ENCODE measurements at regions not wholly inside any gene's neighbourhood (a gene's known extent, or its start where the extent isn't known, plus 50 kb on each side); places are given as distances from the start of the nearest gene placed in this dataset.

DNA sequence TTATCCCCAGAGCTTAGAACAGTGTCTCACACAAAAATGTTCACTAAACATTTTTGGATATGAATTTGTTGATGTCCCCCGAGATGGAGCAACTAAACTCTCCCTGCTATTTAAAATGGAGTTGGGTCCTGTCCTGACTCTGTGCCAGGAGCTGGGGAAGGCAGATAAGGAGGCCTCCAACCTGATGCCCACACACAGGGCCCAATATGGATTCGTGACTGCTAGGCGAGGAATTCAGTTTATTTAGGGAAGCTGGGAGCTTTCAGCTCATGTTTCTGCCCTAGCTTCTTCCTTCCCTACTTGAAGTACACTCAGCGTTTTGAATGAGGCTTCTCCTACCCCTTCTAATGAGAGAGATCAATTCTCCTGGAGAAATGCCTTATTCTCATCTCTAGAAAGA, 373.0 kb upstream of the LARGE1 start:
- Histone ChIP-seq H3K79me2 (ENCODE audit: control insufficient read depth, insufficient read depth, low read length) (no peaks in the 10 kb centered on the region), H3K4me1 (ENCODE audit: control insufficient read depth in 2 of 2, insufficient read depth in 2 of 2, low read length in 2 of 2) (no peaks in the 10 kb centered on the region), H3K4me3 (ENCODE audit: control extremely low read depth in 1 of 5, extremely low read depth in 1 of 5, insufficient read depth in 1 of 5, low read depth in 2 of 5, low read length in 4 of 5) (no peak overlapping the region), H3K4me2 (replicated peaks; ENCODE audit: low read depth, low read length, poor library complexity, severe bottlenecking) (no peak overlapping the region), H2AFZ (ENCODE audit: insufficient read depth, low read depth, low read length, poor library complexity, severe bottlenecking) (no peak overlapping the region), H4K20me1 (ENCODE audit: control insufficient read depth, insufficient read depth, low read length, poor library complexity, severe bottlenecking) (no peaks in the 10 kb centered on the region), H3K27me3 (replicated peaks in 1 of 4; ENCODE audit: control extremely low read depth in 1 of 4, control insufficient read depth in 3 of 4, insufficient read depth in 4 of 4, low read length in 3 of 4) (no peaks in the 10 kb centered on the region), H3K9me3 (ENCODE audit: control extremely low read depth in 1 of 3, control insufficient read depth in 2 of 3, insufficient read depth in 1 of 3, low read length in 2 of 3) (no peaks in the 10 kb centered on the region), H3K27ac (ENCODE audit: low read length in 2 of 2) (no peak overlapping the region), H3K9ac (ENCODE audit: low read length) (no peak overlapping the region), H3K36me3 (replicated peaks in 1 of 2; ENCODE audit: control extremely low read depth in 1 of 2, control insufficient read depth in 1 of 2, extremely low read depth in 1 of 2, insufficient read depth in 2 of 2, low read length in 1 of 2) (no peaks in the 10 kb centered on the region)
- H3K27ac Mint-ChIP-seq = no peak overlapping the region
- POLR2A ChIA-PET = no interaction called here
- DNase-seq (no peak), ATAC-seq (ENCODE audit: low read depth) (no peak)
- no peaks in the 10 kb centered on the region for H3K9me3 Mint-ChIP-seq (ENCODE audit: insufficient read depth)
- TF ChIP-seq, protein P1, sequence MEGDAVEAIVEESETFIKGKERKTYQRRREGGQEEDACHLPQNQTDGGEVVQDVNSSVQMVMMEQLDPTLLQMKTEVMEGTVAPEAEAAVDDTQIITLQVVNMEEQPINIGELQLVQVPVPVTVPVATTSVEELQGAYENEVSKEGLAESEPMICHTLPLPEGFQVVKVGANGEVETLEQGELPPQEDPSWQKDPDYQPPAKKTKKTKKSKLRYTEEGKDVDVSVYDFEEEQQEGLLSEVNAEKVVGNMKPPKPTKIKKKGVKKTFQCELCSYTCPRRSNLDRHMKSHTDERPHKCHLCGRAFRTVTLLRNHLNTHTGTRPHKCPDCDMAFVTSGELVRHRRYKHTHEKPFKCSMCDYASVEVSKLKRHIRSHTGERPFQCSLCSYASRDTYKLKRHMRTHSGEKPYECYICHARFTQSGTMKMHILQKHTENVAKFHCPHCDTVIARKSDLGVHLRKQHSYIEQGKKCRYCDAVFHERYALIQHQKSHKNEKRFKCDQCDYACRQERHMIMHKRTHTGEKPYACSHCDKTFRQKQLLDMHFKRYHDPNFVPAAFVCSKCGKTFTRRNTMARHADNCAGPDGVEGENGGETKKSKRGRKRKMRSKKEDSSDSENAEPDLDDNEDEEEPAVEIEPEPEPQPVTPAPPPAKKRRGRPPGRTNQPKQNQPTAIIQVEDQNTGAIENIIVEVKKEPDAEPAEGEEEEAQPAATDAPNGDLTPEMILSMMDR (IDR thresholded peaks at IDR 0.05) = no peak
- TF ChIP-seq EZH2 (IDR thresholded peaks at IDR 0.05; ENCODE audit: borderline replicate concordance, insufficient read depth, low read depth, low read length, poor library complexity, severe bottlenecking) = no peak
- no peaks in the 10 kb centered on the region for H3K4me1 Mint-ChIP-seq
- H3K4me3 Mint-ChIP-seq = no peak overlapping the region
- intact Hi-C loops (cut with micrococcal nuclease) = no loop called here
- no peaks in the 10 kb centered on the region for H3K27me3 Mint-ChIP-seq
- CTCF ChIA-PET = no interaction called here
- WGBS (ENCODE audit: insufficient coverage) = 20% methylated on average over 1 of the region's 4 CpGs

DNA sequence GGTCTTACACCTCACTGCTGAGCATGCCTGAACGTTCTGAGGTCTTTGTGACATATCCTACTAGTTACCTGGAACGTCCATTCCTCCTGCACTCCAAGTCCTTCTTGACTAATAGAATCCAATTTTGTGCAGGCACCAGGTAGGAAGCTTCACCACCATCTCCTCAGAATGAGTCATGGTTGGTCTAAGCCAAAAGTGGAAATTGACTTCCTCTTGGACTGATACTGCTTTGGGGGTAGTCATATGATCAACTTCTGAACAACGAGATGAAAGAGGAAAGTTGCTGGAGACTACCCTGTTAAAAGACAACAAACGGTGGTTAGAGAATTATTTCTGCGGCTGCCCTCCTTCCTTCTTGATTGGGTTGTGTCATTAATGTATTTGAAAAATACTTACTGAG, 374.2 kb upstream of the LARGE1 start:
- Mint-ChIP-seq H3K4me3 (no peak overlapping the region), H3K27ac (no peak overlapping the region), H3K4me1 (no peaks in the 10 kb centered on the region), H3K9me3 (ENCODE audit: insufficient read depth) (no peaks in the 10 kb centered on the region), H3K27me3 (no peaks in the 10 kb centered on the region)
- WGBS (ENCODE audit: insufficient coverage) = 35% methylated on average over 2 of the region's 5 CpGs
- POLR2A ChIA-PET = no interaction called here
- intact Hi-C loops (cut with micrococcal nuclease) = no loop called here
- DNase-seq (no peak), ATAC-seq (ENCODE audit: low read depth) (no peak)
- Histone ChIP-seq H3K9ac (ENCODE audit: low read length) (no peak overlapping the region), H4K20me1 (ENCODE audit: control insufficient read depth, insufficient read depth, low read length, poor library complexity, severe bottlenecking) (no peaks in the 10 kb centered on the region), H3K4me1 (ENCODE audit: control insufficient read depth in 2 of 2, insufficient read depth in 2 of 2, low read length in 2 of 2) (no peaks in the 10 kb centered on the region), H3K79me2 (ENCODE audit: control insufficient read depth, insufficient read depth, low read length) (no peaks in the 10 kb centered on the region), H3K27me3 (replicated peaks in 1 of 4; ENCODE audit: control extremely low read depth in 1 of 4, control insufficient read depth in 3 of 4, insufficient read depth in 4 of 4, low read length in 3 of 4) (no peaks in the 10 kb centered on the region), H3K36me3 (replicated peaks in 1 of 2; ENCODE audit: control extremely low read depth in 1 of 2, control insufficient read depth in 1 of 2, extremely low read depth in 1 of 2, insufficient read depth in 2 of 2, low read length in 1 of 2) (no peaks in the 10 kb centered on the region), H3K27ac (ENCODE audit: low read length in 2 of 2) (no peak overlapping the region), H3K4me2 (replicated peaks; ENCODE audit: low read depth, low read length, poor library complexity, severe bottlenecking) (no peak overlapping the region), H3K9me3 (ENCODE audit: control extremely low read depth in 1 of 3, control insufficient read depth in 2 of 3, insufficient read depth in 1 of 3, low read length in 2 of 3) (no peaks in the 10 kb centered on the region), H3K4me3 (ENCODE audit: control extremely low read depth in 1 of 5, extremely low read depth in 1 of 5, insufficient read depth in 1 of 5, low read depth in 2 of 5, low read length in 4 of 5) (no peak overlapping the region), H2AFZ (ENCODE audit: insufficient read depth, low read depth, low read length, poor library complexity, severe bottlenecking) (no peak overlapping the region)
- TF ChIP-seq, protein P1 (IDR thresholded peaks at IDR 0.05) = no peak
- no peak for TF ChIP-seq EZH2 (IDR thresholded peaks at IDR 0.05; ENCODE audit: borderline replicate concordance, insufficient read depth, low read depth, low read length, poor library complexity, severe bottlenecking)
- CTCF ChIA-PET = no interaction called here

Measured in B cell (primary cell).